T-helper 1 cell treated with Interleukin-12 subunit alpha and Interleukin-12 subunit beta and Interleukin-4 antibody, amounts not matched to agents 30 μg/mL and 1 μg/mL, for 36 hours (primary cell): ENCODE measurements at regions not wholly inside any gene's neighbourhood (a gene's known extent, or its start where the extent isn't known, plus 50 kb on each side); places are given as distances from the start of the nearest gene placed in this dataset.

Experiments
- H3K27ac Mint-ChIP-seq: one replicate; pipeline ENCODE4 v1.8.0; 2021; ENCODE audit warnings: mild to moderate bottlenecking, mixed read lengths
- H3K27me3 Mint-ChIP-seq: one replicate; pipeline ENCODE4 v1.8.0; 2021; ENCODE audit warnings: low read depth, mixed read lengths
- H3K36me3 Mint-ChIP-seq: one replicate; pipeline ENCODE4 v1.8.0; 2021; ENCODE audit warnings: low read depth, mixed read lengths
- H3K4me1 Mint-ChIP-seq: one replicate; pipeline ENCODE4 v1.8.0; 2021; ENCODE audit warnings: low read depth, mixed read lengths
- H3K4me3 Mint-ChIP-seq: one replicate; pipeline ENCODE4 v1.8.0; 2021; ENCODE audit warnings: mild to moderate bottlenecking, moderate library complexity, mixed read lengths
- H3K9me3 Mint-ChIP-seq: one replicate; pipeline ENCODE4 v1.8.0; 2021; ENCODE audit warnings: mixed read lengths

DNA sequence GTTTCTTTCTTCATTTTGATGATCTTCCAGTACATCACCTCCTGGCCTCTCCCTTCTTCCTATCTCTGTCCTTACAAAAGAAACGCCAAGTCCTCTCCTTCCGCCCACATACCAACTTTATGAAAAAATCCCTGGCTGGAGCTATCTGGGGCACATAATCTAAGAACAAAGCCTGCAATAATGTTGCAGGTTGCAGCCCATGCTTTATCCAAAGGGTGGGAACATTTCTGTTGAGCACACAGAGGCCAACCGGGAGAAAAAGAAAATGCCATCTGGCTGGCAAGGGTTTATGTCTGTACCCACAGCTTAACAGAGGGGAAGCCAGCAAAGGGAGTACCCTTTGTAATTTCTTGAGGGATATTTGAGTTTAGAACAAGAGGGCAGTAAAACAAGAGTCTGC lies 409.6 kb downstream of the SOX9 start:
- no peaks in the 10 kb centered on the region for H3K4me1 Mint-ChIP-seq
- H3K36me3 Mint-ChIP-seq = no peaks in the 10 kb centered on the region
- no peak overlapping the region for H3K27ac Mint-ChIP-seq
- peaks cover 9% of the 10 kb centered on the region for H3K9me3 Mint-ChIP-seq
- no peaks in the 10 kb centered on the region for H3K27me3 Mint-ChIP-seq
- H3K4me3 Mint-ChIP-seq = no peak overlapping the region

DNA sequence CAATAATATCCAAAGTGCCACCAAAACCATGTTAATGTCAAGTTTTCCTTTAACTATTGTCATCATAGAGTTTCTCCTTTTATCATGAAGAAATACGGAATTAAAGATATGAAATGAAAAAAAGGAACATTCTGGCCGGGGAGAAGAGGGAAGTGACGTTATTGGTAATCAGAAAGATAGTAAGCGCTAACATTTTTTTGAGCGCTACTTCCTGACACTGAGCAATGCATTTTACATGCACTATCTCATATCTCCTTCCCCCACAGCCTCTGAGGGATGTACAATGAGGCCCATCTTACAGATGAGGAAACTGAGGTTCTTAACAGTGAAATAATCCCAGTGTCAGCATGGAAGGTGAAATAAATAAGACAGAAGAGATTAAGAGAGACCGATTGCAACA lies 410.9 kb downstream of the SOX9 start:
- no peaks in the 10 kb centered on the region for H3K36me3 Mint-ChIP-seq
- H3K27ac Mint-ChIP-seq = no peak overlapping the region
- no peaks in the 10 kb centered on the region for H3K4me1 Mint-ChIP-seq
- no peak overlapping the region for H3K4me3 Mint-ChIP-seq
- H3K9me3 Mint-ChIP-seq = peaks cover 9% of the 10 kb centered on the region
- no peaks in the 10 kb centered on the region for H3K27me3 Mint-ChIP-seq

DNA sequence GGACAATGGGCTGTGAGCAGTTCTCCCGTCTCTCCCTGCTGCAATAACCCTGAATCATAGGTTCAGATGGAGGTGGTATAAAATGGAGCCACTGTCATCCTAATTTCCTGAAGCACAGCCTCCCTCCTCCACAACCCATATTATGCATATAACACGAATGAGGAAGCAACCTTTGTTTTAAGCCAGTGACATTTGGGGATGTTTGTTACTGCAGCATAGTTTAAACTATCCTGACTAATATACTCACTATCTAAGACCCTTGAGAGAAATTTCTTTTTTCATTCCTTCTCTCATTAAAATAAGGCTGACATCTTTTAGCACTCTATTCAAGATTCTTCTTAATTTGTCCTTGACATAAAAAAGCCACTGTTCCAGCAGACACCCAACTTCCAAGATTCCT lies 413.4 kb downstream of the SOX9 start:
- no peak overlapping the region for H3K27ac Mint-ChIP-seq
- H3K36me3 Mint-ChIP-seq = no peaks in the 10 kb centered on the region
- no peak overlapping the region for H3K4me3 Mint-ChIP-seq
- peaks cover 5% of the 10 kb centered on the region for H3K27me3 Mint-ChIP-seq
- peaks cover 9% of the 10 kb centered on the region for H3K9me3 Mint-ChIP-seq
- no peaks in the 10 kb centered on the region for H3K4me1 Mint-ChIP-seq

DNA sequence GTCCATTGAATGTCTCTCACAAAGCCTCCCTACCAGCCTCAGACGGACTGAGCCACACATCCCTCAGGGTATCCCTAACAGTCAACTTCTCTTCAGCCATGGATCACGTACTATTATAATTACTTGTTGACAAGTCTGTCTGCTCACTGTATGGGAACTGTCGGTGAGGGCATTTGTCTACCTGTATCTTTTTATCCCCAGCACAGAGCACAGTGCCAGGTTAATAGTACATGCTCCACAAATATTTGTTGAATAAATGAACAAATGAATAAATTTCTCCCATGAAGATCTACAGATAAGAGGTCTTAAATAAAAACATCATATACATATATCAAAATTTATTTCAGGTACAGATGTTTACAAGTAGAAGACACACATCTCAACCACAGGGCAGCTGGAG lies 414.0 kb downstream of the SOX9 start:
- Mint-ChIP-seq H3K27ac (no peak overlapping the region), H3K27me3 (peaks cover 9% of the 10 kb centered on the region), H3K4me3 (no peak overlapping the region), H3K9me3 (peaks cover 9% of the 10 kb centered on the region), H3K36me3 (no peaks in the 10 kb centered on the region), H3K4me1 (no peaks in the 10 kb centered on the region)

DNA sequence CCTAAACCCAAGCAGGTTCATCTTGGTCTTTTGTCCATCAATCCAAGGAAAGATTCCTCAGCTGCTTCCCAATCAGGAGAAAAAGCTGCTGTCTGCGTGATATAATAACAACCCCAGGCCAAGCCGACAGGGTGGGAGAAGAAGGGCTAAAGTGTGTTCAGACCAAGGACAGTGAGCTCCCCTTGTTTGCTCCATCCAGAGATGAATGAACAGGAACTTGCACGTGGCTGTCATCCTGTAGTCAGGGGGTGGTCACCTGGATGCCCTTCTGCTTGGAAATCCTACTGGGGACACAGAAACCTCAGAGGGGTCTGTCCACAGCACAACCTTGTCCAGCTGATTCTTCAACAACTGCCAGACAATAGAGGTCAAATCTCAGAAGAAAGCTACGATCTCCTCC lies 414.5 kb downstream of the SOX9 start:
- Mint-ChIP-seq H3K9me3 (peaks cover 9% of the 10 kb centered on the region), H3K4me3 (no peak overlapping the region), H3K27ac (no peak overlapping the region)

DNA sequence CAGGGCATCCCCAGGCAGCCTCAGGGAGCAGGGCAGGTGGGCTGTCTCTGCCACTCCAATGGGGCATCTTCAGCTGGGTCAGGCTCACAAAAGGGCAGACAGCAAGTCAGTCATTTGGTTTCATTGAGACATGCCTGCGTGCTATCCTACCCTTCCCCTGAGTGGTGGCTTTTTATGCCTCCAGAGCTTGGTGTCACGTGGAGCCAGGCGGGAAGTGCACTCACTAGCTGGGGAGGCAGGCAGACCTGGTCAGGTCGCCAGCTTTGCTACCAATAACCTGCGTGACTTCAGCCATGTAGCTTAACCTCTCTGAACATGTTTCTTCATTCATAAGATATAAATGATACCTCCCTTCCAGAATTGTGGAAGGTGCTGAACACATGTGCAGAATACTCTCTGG lies 415.0 kb downstream of the SOX9 start:
- H3K27ac Mint-ChIP-seq = no peak overlapping the region
- H3K9me3 Mint-ChIP-seq = peaks cover 9% of the 10 kb centered on the region
- peaks cover 1% of the 10 kb centered on the region for H3K4me1 Mint-ChIP-seq
- no peak overlapping the region for H3K4me3 Mint-ChIP-seq
- H3K27me3 Mint-ChIP-seq = peaks cover 15% of the 10 kb centered on the region
- no peaks in the 10 kb centered on the region for H3K36me3 Mint-ChIP-seq

More for the DNA sequence above, 414.5 kb downstream of the SOX9 start:
- H3K4me1 Mint-ChIP-seq = peaks cover 1% of the 10 kb centered on the region
- H3K27me3 Mint-ChIP-seq = peaks cover 13% of the 10 kb centered on the region
- no peaks in the 10 kb centered on the region for H3K36me3 Mint-ChIP-seq

DNA sequence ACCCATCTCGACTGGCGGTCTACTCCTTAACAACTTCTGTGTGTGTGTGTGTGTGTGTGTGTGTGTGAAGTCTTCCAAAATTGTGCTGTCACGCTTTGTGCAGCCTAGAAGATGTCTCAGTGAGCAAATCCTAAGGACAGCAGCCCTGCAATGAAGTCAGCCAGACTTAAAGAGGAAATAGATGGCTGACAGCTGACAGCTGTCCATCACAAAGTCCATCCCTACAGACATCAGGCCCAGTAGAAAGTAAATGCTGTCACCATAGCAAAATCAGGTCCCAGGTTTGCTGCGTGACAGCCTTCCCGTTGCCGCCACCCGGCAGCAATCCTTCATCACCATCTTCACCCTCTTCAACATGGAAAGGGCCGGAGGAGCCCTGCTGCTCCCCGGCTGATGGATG lies 416.0 kb downstream of the SOX9 start:
- H3K27me3 Mint-ChIP-seq = peaks cover 20% of the 10 kb centered on the region
- no peak overlapping the region for H3K27ac Mint-ChIP-seq
- H3K4me3 Mint-ChIP-seq = no peak overlapping the region
- no peaks in the 10 kb centered on the region for H3K36me3 Mint-ChIP-seq
- peaks cover 1% of the 10 kb centered on the region for H3K4me1 Mint-ChIP-seq
- H3K9me3 Mint-ChIP-seq = peaks cover 9% of the 10 kb centered on the region

DNA sequence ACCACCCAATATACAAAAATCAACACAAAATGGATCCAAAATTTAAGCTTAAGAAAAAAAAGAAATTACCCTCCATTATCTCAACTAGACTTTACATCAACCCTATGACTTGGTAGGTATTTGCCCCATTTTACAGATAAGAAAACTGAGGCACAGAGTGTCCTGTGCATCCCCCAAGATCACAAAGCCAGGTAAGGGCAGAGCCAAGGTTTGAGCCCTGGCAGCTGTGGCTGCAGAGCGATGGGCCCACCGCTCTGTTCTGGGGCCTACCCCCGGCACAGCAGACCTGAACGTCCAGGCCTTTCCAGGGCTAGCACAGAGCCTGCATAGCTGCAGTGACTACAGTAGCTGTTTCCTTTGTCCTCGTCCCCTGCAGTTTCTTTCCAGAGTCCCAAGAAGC lies 417.6 kb downstream of the SOX9 start:
- H3K9me3 Mint-ChIP-seq = peaks cover 9% of the 10 kb centered on the region
- H3K36me3 Mint-ChIP-seq = no peaks in the 10 kb centered on the region
- H3K4me3 Mint-ChIP-seq = no peak overlapping the region
- peaks cover 20% of the 10 kb centered on the region for H3K27me3 Mint-ChIP-seq
- H3K4me1 Mint-ChIP-seq = peaks cover 1% of the 10 kb centered on the region
- no peak overlapping the region for H3K27ac Mint-ChIP-seq

DNA sequence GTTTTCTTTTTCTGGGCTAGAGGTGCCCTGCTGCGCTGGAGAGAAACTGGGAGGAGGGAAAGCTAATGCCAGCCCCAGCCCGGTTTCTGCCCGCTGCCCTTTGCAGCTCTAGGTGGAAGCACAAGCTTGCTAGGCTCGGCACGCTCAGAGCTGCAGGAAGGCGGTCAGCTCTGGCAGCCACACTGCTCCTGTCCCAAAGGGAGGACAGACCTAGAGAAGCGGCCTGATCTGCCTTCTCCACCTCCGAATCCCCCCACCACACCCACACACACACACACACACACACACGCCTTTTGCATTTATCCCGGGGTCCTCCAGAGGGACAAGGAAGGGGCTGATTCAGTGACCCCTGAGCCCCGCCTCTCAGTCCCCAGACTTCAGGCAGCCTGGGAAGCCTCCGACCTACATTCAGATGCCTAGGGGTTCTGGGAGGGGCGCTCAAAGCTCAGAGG lies 418.1 kb downstream of the SOX9 start:
- Mint-ChIP-seq H3K27ac (no peak overlapping the region), H3K27me3 (peaks cover 20% of the 10 kb centered on the region), H3K36me3 (no peaks in the 10 kb centered on the region), H3K4me1 (peaks cover 1% of the 10 kb centered on the region), H3K9me3 (peaks cover 9% of the 10 kb centered on the region), H3K4me3 (no peak overlapping the region)

DNA sequence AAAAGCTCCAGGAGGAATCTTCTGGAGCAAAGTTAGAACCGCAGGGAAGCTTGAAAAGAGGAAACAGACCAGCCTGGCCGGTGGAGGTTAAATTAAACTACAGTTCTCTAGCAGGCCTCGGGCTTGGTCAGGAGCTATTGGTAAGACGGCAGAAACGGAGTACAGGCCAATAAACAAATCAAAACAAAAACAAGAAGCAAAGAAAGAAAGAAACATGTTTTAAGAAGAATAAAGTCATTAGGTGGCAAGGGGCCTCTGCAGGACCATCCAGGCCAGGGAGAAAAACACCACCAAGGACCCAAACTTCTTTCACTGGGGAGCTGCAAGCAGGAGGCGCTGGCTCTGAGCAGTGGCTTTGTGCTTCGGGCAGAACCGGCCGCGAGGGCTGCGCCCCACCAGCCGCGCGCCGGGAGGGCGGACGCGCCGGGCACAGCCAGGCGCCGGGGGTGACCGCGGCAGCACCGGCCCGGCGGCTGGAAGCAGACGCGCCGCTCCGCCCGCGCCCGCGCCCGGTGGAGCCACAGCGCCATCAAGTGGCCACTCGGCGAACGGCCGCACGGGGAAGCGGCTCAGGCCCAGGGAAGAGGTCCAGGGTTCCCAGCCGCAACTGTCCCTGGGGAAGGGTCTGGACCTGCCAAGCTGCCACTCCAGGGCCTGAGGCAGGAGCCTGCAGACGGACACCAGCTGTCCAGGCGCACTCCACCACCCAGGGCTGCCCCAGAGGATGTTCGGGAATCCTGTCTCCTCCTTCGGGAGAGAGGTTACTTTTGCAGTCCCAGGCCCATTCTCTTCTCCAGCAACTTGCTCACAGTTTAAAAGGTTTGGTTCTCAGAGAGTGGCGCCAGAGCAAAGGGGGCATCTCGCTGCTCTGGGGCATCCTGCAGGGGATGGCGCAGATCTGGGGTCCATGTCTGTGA lies 419.4 kb downstream of the SOX9 start:
- Mint-ChIP-seq H3K9me3 (no peaks in the 10 kb centered on the region), H3K4me1 (peaks cover 1% of the 10 kb centered on the region), H3K27ac (no peak overlapping the region), H3K4me3 (no peak overlapping the region), H3K27me3 (peaks cover 20% of the 10 kb centered on the region), H3K36me3 (no peaks in the 10 kb centered on the region)

DNA sequence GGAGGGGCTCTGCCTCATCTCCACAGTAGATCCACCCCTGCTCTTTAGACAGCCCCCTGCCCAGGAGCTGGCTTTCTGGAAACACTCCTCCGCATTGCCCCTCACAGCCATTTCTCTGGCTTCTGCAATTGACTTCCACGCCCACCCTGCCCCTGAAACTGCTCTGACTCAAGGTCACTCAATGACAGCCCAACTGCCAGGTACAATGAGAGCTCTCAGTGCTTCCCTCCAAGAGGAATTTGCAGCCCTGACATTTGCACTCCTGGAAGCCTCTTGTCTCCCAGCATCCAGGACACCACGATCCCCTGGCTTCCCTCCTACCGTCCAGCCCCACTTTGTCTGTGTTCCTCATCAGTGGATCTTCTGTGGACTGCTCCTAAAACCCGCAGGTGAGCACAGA lies 421.5 kb downstream of the SOX9 start:
- Mint-ChIP-seq H3K4me3 (no peak overlapping the region), H3K27ac (no peak overlapping the region), H3K36me3 (no peaks in the 10 kb centered on the region), H3K9me3 (no peaks in the 10 kb centered on the region), H3K27me3 (peaks cover 17% of the 10 kb centered on the region), H3K4me1 (peaks cover 1% of the 10 kb centered on the region)

DNA sequence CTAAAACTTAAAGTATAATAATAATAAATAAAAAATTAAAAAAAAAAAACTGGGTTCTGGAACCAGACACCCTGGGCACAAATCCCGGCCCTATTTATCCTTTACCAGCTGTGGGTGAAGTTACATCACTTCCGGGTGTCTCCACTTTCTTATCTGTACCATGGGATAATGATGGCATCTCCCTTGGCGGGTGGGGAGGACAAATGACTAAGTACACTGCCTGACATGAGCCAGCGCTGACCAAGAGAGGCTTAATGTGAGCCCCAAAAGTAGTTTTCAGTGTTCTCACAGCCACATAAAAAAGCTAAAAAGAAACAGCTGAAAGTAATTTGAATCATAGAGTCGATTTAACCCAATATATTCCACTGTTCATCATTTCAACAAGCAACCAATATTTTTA lies 424.9 kb downstream of the SOX9 start:
- H3K4me3 Mint-ChIP-seq = no peak overlapping the region
- H3K4me1 Mint-ChIP-seq = no peaks in the 10 kb centered on the region
- no peaks in the 10 kb centered on the region for H3K9me3 Mint-ChIP-seq
- H3K27ac Mint-ChIP-seq = no peak overlapping the region
- H3K27me3 Mint-ChIP-seq = peaks cover 6% of the 10 kb centered on the region
- H3K36me3 Mint-ChIP-seq = no peaks in the 10 kb centered on the region

DNA sequence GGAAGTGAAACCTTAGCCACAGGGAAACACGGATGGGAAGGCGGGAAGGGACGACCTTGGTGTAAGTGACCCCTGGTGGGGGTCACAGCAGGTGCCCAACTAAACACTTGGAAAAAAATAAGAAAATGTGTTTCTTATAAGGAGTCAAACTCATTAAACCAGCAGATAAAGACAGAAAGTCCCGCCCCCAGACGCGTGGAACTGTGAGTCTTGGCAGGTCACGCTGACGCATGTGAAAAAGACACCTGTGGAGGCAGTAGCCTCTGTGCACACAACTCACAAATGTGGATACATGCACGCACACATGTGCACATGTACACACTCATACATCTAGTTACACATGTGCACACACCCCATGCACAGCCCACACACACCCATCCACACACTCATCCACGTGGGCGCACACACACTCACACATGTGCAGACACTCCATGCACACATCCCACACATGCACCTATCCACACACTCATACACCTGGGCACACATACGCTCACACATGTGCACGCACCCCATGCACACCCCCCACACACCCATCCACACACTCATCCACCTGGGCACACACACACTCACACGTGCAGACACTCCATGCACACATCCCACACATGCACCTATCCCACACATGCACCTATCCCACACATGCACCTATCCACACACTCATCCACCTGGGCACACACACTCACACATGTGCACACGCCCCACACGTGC lies 432.4 kb downstream of the SOX9 start:
- H3K36me3 Mint-ChIP-seq = no peaks in the 10 kb centered on the region
- no peaks in the 10 kb centered on the region for H3K4me1 Mint-ChIP-seq
- H3K27me3 Mint-ChIP-seq = no peaks in the 10 kb centered on the region
- H3K4me3 Mint-ChIP-seq = no peak overlapping the region
- H3K9me3 Mint-ChIP-seq = no peaks in the 10 kb centered on the region
- H3K27ac Mint-ChIP-seq = no peak overlapping the region

DNA sequence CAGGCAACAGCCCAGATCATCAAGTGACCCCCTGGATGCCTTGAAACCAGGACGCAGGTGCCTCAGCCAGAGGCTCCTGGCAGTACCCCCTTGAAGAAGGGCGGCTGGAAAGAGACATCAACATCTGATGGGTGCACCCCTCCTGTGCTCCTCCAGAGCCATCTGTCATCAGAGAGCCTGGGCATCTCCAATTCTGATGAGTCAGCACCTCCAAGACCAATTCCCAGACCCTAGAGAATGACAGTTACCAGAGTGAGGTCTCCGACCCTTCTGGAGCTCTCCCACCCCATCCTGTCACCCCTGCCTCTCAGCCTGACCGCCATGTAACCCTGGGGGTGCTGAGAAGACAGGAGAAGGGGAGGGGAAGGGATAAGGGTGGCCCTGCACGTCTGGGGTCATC lies 433.7 kb downstream of the SOX9 start:
- H3K4me1 Mint-ChIP-seq = no peaks in the 10 kb centered on the region
- no peak overlapping the region for H3K4me3 Mint-ChIP-seq
- no peaks in the 10 kb centered on the region for H3K9me3 Mint-ChIP-seq
- H3K27me3 Mint-ChIP-seq = no peaks in the 10 kb centered on the region
- H3K36me3 Mint-ChIP-seq = no peaks in the 10 kb centered on the region
- H3K27ac Mint-ChIP-seq = no peak overlapping the region

DNA sequence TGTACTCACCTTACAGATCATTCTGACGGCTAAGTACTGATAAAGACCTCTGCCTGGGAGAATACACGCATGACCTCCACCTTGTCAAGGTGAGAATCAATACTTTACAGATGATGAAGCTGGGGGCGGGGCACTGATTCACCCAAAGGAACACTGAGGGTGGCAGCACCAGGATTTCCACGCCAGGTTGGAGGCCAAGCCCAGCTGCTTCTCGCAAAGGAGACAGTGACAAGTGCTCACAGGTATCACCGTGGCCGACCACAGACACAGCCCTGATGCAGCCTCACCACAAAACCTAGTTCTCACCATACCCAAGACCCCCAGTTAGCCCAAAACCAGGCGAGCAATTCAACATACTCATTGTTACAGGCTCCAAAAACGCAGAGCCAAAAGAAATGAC lies 434.2 kb downstream of the SOX9 start:
- Mint-ChIP-seq H3K36me3 (no peaks in the 10 kb centered on the region), H3K4me1 (no peaks in the 10 kb centered on the region), H3K27me3 (no peaks in the 10 kb centered on the region), H3K27ac (no peak overlapping the region), H3K9me3 (no peaks in the 10 kb centered on the region), H3K4me3 (no peak overlapping the region)
